GM21360 (cell line): ENCODE measurements at regions not wholly inside any gene's neighbourhood (a gene's known extent, or its start where the extent isn't known, plus 50 kb on each side); places are given as distances from the start of the nearest gene placed in this dataset.
"Not testable (repeated sequence)": the region's sequence is repeated elsewhere in the genome, so short reads cannot be mapped to it uniquely, and the experiment has no call there.

ENCODE experiments used
- ATAC-seq: cut with Tn5 transposase; IDR thresholded peaks from one replicate; pipeline ENCODE4 v1.9.1; 2021; ENCODE audit warnings: mild to moderate bottlenecking, moderate library complexity; ENCODE audit not compliant: unreplicated experiment

DNA sequence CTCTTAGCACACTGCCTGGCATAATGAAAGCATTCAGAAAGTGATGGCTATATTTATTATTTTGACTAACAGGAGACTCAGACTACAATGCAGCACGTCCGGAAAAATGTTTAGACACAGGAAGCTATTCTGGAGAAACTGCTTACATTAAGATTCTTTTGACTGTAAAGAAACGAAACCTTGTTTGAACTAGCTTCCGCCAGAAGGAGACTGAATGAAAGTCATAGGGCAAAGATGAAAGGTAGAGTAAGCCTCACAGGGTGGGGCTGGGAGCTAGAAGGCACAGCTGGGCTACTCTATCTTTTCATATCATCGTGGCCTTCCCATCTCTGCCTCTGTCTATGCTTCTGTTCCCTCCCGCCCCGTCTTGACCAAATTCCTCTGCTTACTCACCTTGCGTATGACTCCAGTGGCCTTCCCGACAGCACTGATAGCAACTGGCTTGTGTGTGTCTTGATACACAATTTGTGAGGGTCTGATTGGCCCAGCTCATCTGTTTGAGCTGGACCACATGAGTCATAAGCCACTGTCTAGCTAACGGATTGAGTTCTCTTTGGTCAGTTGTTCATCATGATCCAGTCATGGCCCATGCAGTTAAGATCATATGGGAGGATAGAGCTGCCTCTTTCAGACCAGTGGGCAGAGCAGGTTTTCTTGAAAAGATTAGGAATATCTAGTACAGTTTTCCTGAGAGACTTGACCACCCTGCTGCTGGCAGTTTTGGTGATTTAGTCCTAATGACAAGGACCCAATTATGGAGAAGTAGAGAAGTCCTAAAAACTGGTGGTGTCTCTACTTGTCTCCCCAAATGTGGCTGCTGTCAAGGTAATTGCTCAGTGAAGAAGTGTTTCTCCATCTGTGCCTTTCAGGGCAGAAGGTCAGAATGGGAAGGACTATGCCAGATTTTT lies 151.5 kb upstream of the SLC38A2 start:
- ATAC-seq, result no peak

DNA sequence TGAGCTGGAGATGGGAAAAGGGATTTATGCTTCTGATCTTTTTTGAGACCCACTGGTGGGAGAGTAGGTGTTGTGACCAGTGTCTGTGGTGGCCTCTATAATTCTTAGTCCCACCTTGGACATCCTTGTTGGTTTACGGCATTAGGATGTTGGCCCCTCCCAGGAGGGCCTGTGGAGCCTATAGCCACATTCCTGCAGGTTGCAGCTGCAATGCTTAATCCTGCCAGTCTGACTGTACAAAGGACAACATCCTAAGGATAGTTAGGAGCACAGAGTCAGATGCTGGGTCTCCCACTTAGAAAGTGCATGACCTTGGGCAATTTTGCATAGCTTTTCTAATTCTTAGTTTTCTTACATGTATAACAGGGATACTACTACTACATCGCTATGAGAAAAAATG lies 150.9 kb upstream of the SLC38A2 start:
- ATAC-seq, result no peak

DNA sequence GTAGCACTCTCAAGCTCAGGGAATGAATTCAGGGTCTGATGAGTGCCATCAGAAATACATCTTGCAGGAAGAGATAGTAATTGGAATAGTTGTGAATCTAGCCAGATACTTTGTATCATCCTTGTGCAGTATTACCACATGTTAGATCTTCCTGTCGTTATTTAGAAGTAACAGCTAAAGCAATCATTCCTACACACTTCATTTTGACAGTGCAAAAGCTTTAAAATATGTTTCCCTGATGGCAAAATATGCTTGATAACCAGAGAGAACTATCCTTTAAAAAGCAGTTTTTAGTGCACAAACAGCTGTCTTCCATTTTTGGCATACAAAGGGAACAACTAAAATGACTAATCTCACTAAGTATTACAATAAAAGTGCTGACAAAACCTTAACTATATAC lies 149.5 kb upstream of the SLC38A2 start:
- ATAC-seq, result no peak

DNA sequence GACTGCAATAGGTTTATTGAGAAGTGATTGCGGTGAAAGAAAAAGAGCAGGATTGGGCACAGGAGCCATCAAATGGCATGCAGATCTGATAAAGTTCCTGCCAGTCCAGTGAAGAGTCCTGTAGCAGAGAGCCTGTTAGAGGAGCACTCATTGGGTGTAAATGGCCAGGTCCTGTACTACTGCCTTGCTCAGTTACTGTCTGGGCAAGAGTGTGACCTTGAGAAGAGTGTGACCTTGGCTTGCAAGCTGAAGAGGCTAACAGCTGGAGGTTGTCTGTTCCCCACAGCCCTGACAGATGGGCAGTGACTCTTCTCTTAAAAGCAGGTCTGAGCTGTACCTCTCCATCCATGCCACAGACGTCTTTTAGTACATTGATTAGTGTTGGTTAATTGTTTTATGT lies 148.6 kb upstream of the SLC38A2 start:
- ATAC-seq, result no peak

DNA sequence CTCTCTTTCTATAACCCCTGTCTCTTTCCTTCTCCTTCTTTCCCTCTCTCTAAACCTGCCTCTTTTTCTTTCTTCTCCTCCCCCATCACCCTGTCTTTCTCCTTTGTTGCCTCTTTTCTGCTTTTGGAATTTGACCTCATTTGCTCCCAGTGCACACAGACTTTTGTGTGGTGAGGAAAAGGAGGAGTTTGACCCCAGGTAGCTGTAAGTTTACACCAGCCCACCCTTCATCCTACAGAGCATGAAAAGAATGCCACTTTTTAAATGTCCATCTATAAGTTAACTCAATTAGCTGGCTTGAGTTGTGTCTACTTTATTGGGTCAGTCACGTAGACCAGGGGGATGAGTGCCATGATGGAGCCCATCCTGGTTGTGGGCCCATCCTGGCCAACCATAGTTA lies 146.8 kb upstream of the SLC38A2 start:
- no peak for ATAC-seq

DNA sequence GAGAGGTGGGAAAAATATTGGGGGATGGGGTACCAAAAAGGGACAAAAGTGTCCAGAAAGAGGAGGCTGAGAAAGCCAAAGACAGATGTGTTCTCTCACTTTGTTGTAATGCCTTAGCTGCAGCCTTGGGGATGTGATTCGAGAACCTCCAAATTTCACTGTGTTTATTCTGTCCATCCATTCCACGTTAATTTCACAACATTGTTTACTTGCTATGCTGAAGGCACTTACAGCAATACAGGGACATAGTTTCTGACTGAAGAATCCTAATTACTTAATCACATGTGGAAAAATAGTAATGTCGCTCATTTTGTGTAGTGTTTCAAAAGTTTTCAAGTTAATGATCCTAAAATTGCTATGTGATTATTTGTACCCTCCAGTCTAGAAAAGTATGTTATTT lies 146.2 kb upstream of the SLC38A2 start:
- ATAC-seq, result no peak

DNA sequence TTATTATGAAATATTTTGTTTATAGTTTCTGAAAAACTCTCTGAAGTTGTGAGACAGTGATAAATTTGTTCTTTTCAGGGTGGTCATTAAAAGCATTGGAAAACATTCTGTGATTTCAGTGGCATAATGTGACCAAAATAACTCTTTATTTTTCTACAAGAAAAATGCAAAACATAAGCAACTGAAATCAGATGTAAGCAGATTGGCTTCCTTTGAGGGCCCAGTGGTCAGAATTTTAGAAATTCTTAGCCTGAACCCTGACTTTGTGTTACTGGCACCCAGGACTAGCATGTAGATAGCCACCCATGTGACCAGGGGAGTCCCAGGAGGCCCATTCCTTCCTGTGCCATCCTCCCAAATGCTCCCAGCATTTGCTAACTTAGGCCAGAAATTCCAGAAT lies 145.6 kb upstream of the SLC38A2 start:
- no peak for ATAC-seq

DNA sequence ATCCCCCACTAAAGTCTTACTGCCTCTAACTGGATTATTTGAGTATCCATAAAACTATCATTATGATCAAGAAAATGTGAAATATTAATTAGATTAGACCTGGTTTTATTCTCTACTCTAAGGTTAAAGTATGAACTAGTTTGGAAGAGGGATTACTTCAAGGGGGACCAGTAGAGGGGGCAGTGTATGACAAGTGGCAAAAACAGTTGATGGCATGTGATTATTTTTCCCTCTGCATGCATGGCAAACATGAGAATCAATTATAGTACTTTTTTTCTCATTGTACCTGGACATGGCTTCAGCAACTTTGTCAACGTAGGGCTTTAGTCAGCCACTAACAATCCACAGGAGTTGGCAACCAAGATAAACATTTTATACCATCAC lies 145.0 kb upstream of the SLC38A2 start:
- ATAC-seq, result peak; percentile 29

DNA sequence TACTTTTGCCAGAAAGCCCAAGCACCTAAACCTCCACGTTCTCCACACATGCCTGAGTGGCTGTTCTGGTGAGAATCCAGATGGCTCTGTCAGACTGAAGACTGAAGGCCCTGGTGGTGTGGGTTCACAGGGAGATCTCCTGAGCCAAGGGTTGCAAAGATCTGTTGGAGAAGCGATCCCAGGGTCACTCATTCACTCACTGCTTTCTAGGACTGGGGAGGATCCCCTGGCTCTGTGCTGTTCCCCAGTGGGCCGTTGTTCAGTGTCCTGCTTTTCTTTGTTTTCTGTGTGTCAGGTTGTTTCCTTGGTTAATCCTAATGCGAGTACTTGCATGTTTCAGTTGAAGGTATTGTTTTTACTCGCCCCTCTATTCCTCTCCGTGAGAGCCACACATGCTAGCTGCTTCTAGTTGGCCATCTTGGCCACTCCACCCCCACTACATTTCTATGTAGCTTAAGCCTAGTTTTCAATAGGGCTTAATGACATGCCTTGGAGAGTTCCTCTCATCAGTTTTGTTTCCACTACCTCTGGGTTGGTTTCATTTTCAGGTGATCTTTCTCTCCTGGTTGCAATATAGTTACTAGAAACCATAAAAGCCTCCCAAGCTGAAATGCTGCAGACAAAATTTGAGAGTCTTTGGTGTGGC lies 144.5 kb upstream of the SLC38A2 start:
- peak; percentile 98 for ATAC-seq

DNA sequence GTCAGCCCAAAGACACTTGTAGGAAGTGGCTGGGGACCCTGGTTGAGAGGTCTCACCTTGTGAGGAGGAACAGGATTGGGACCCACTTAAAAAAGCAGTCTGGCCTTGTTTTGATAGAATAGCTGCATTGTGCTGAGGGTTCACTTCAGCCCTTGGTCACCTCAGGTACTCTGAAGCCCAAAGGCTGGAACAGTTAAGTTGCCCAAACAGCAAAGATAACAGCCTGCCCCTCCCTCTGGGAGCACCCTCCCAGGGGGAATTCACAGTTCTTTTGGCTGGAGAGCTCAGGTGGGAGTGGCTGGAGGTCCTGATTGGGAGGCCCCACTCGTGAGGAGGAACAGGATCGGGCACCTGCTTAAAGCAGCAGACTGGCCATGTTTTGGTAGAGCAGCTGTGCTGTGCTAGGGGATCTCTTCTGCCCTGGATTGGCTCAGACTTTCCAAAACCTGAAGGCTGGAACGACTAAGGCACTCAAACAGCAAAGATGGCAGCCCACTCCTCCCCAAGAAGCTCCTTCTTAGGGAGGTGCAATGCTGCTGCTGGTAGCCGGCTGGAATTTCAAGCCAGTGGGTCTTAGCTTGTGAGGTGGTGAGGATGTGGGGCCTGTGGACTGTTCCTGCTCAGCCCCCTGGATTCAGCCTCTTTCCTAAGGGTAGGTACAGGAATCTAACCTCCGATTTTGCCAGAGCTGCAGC lies 143.8 kb upstream of the SLC38A2 start:
- ATAC-seq, result no peak

DNA sequence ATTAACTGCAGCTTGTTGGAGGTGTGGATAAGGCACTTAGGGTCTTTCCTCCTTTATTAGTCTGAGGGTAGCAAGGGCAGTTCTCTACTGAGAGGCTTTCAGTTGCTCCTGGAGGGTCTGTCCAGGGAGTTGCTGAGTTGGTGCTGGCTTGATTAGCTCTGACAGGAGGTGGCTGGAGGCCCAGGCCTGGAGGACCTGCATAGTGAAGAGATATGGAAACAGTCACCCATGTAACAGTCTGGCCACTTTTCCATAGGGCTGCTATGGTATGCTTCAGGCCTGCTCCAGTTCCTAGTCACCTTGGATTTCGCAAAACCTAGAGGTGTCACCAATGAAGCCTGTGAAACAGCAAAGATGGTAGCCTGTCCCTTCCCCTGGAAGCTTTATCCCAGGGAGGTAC lies 143.3 kb upstream of the SLC38A2 start:
- ATAC-seq, result no peak

DNA sequence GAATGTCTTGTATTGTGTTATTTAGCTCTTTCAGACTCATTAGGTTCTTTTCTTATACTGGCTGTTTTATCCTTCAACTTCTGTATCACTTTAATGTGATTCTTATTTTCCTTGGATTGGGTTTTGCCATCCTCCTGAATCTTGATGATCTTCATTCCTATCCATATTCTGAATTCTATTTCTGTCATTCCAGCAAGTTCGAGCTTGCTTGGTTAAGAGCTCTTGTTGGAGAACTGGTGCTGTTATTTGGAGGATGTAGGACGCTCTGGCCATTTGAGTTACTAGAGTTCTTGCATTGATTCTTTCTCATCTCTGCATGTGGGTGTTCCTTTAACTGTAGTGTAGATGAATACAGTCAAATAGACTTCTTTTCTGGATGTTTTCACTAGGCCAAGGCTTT lies 142.3 kb upstream of the SLC38A2 start:
- no peak for ATAC-seq

DNA sequence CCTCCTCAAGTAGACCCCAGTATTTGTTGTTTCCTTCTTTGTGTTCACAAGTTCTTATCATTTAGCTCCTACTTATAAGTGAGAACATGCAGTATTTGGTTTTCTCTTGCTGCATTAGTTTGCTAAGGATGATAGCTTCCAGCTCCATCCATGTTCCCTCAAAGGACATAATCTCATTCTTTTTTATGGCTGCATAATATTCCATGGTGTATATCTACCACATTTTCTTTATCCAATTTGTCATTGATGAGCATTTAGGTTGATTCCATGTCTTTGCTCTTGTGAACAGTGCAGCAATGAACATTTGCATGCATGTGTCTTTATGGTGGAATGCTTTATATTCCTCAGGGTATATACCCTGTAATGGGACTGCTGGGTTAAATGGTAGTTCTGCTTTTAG lies 137.7 kb upstream of the SLC38A2 start:
- not testable (repeated sequence) for ATAC-seq

DNA sequence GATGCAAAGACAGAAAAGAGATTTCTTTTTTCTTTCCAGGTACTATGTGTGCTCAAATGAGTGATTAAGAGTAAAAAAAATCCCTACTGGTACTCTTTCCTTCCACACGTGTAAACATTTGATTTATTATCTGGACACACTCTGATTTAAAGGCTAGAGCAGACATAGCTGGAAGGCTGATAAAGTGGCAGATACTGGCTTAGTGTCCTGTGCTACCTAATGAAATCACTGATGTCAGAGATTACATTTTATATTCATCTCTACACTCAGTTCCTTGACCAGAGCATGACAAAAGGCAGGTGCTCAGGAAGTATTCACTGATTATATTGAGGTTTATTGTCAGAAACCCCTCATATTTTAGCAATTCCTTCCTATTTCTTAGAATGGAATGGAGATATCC lies 136.6 kb upstream of the SLC38A2 start:
- ATAC-seq, result no peak

DNA sequence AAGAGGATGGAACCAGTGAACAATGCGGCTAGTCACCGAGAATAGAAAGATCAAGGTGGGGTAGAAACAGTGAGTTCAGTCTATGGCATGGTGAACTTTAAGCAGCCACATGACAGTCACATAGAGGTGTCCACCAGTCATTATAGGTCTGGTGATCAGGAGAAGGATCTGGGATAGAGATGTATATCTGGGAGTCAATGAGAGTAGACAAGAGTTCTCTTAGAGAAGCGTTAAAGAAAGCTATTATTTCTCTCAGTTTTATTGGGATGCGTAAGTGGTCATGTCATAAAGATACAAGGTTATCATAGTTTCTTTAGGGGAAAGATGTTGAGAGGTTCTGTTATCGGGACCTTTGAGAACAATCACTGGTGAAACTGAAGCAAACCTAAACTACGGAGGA lies 136.1 kb upstream of the SLC38A2 start:
- no peak for ATAC-seq

DNA sequence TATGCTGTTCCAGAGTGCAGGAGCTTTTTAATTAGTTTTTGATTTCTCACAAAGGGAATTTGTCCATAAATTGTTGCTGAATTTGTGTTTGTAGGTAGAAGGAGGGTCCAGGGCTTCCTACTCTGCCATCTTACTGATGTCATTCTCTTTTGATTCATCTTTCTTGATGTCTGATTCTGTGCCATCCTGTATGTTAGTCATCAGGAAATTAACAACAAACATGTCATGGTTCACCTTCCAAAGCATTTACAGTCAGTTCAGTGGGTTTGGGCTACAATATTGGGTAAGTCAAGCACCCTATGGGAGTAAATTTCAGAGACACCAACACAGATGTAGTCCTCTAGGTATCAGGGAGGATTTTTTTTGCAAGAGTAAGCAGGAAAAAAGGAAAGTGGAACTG lies 135.2 kb upstream of the SLC38A2 start:
- no peak for ATAC-seq

DNA sequence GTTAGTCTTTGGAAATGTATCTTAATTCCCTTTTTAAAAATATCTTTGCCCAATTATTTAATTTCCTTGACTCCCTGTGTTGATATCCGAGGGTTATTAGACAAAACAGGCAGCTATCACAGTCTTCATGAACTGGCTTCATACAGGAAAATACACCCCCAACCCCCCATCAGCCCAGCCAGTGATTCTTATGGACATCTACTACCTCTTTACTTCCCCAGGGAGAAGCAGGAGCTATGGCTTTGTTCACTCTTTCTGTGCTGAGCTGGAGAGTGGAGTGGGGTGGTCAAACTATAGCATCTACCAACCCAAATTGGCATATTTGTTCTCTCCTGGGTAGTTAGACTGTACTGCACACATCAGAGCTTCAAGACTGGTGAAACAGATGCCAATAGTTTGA lies 134.4 kb upstream of the SLC38A2 start:
- ATAC-seq, result no peak

DNA sequence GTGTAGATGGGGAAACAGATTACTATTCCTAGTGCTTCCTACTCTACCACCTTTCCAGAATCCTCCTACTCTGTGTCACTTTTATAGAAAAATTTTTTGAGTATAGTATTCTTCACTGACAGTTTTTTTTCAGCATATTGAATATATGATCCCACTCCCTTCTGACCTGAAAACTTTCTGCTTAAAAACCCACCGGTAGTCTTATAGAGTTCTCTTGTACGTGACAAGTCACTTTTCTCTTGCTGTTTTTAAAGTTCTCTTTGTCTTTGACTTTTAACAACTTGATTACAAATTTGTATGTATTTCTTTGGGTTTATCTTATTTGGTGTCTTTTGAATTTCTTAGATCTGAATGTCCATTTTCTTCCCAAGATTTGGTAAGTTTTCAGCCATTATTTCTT lies 133.6 kb upstream of the SLC38A2 start:
- ATAC-seq, result no peak

DNA sequence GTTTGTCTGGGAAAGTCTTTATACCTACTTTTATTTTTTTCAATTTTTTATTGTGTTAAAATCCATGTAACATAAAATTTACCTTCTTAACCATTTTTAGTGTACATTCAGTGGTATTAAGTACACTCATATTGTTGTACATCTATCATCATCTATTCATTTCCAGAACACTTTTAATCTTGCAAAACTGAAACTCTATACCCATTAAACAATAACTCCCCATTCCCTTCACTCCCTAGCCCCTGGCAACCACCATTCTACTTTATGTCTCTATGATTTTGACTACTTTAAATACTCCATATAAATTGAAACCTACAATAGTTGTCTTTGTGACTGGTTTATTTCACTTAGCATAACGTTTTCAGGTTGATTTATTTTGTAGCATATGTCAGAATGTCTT lies 131.9 kb upstream of the SLC38A2 start:
- ATAC-seq, result no peak

DNA sequence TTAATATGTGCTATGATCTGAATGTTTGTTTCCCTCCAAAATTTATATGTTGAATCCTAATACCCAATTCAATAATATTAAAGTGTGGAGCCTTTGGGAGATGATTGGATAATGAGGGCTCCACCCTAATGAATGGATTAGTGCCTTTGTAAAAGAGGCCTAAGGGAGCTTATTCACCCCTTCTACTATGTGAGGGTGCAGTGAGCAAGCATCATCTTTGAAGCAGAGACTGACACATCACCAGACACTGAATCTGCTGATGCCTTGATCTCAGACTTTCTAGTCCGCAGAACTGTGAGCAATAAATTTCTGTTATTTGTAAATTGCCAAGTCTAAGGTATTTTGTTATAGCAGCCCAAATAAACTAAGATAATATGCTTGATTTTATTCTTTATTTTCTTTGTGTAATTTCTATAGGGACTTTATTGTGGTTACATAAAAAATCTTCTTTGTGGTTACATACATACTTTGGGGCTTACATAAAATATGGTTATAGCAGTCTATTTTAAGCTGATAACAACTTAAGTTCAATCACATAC lies 131.1 kb upstream of the SLC38A2 start:
- no peak for ATAC-seq

DNA sequence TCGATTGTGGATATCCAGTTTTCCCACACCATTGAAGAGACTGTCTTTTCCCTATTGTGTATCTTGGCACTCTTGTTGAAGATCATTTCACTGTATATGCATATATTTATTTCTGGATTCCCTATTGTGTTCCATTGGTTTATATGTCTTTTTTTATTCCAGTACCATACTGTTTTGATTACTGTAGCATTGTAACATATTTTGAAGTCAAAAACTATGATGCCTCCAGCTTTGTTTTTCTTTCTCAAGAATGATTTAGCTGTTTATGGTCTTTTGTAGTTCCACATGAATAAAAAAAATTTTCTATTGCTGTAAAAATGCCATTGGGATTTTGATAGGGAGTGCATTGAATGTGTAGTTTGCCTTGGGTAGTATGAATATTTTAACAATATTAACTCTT lies 128.1 kb upstream of the SLC38A2 start:
- no peak for ATAC-seq

DNA sequence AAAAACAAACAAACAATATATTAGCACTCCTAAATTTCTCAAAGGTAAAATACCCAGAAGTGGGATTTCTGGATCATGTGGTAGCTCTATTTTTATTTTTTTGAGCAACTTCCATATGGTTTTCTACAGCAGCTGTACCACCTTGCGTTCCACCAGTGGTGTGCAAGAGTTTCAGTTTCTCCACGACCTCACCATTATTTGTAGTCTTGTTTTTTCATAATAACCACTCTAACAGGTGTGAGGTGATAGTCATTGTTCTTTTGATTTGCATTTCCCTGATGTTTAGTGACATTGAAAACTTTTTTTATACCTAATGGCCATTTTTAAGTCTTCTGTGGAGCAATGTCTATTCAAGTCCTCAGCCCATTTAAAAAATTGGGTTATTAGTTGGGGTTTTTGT lies 127.3 kb upstream of the SLC38A2 start:
- ATAC-seq, result no peak
